Transverse colon (tissue), 4 donors: ENCODE measurements at regions not wholly inside any gene's neighbourhood (a gene's known extent, or its start where the extent isn't known, plus 50 kb on each side); places are given as distances from the start of the nearest gene placed in this dataset.

Source experiments
- DNase-seq: peaks from one replicate; pipeline ENCODE4 v3.0.0-alpha.2; 2019
- H3K27ac ChIP-seq, 4 donors: fragments of 200-600 bp; sonication (generic); 2 replicates each; pipeline ENCODE4 v1.5.1; 2016 to 2018; ENCODE audit warnings: inconsistent platforms in 4 of 4
- H3K27me3 ChIP-seq: fragments of 200-600 bp; sonication (generic); 2 replicates; pipeline ENCODE4 v1.5.1; 2017; ENCODE audit warnings: inconsistent platforms
- H3K36me3 ChIP-seq, 4 donors: fragments of 200-600 bp; sonication (generic); 2 replicates each; pipeline ENCODE4 v1.5.1; 2017 to 2019; ENCODE audit warnings: inconsistent platforms in 4 of 4
- H3K4me1 ChIP-seq, 4 donors: fragments of 200-600 bp; sonication (generic); 2 replicates each; pipeline ENCODE4 v1.5.1; 2017 to 2020; ENCODE audit warnings: inconsistent platforms in 4 of 4
- H3K4me3 ChIP-seq, 4 donors: fragments of 200-600 bp; sonication (generic); 1 replicate in 1 of 4; 2 replicates in 3 of 4; pipeline versions ENCODE4 v1.5.1 to v1.6.1; 2017 to 2019; ENCODE audit warnings: inconsistent platforms in 4 of 4
- H3K9me3 ChIP-seq, 2 donors: fragments of 200-600 bp; sonication (generic); 2 replicates each; pipeline ENCODE4 v1.5.1; 2017 to 2019; ENCODE audit warnings: inconsistent platforms in 2 of 2
- EP300 ChIP-seq: sonication (generic); formaldehyde crosslinking; IDR thresholded peaks from one replicate; pipeline ENCODE4 v1.6.1; 2017; ENCODE audit warnings: antibody characterized with exemption, low read depth
- POLR2A ChIP-seq: fragments of 450-650 bp; IDR thresholded peaks from one replicate; pipeline ENCODE4 v1.6.1; 2016; ENCODE audit warnings: antibody characterized with exemption, mild to moderate bottlenecking, moderate library complexity
- POLR2AphosphoS5 ChIP-seq, 3 donors: sonication (generic); formaldehyde crosslinking; IDR thresholded peaks; one replicate each; pipeline ENCODE4 v1.6.1; 2016; ENCODE audit warnings: antibody characterized with exemption in 3 of 3
- WGBS, 2 donors: methylation state at CpG; one replicate each; pipeline ENCODE4 v1.1.5; 2018; ENCODE audit warnings: low coverage in 1 of 2; 5-methylcytosine and 5-hydroxymethylcytosine counted together
- in situ Hi-C, 4 donors: fragments of 200-750 bp; cut with MboI; loops; one replicate each; pipeline versions ENCODE4 v1.15.0 to v1.15.1; 2017; ENCODE audit warnings: low sequenced_read_pairs in 3 of 4, low pct_ligation_motif_present in 1 of 4, low pct_unique_long_range_greater_than_20kb in 1 of 4
- intact Hi-C: fragments of 100-400 bp; cut with DNase I; formaldehyde crosslinking; loops from one replicate; pipeline ENCODE4 v1.15.1; 2023; ENCODE audit warnings: low total_unique reads
- TF ChIP-seq, protein P1 (sequence below), 5 experiments: fragments of 200-600 bp in 3 of 5; fragments of 450-650 bp in 2 of 5; sonication (generic) in 3 of 5; IDR thresholded peaks; 1 replicate in 2 of 5; 2 replicates in 3 of 5; pipeline ENCODE4 v1.5.1; 2016 to 2017; ENCODE audit warnings: antibody characterized with exemption in 5 of 5, inconsistent platforms in 3 of 5, mild to moderate bottlenecking in 2 of 5, moderate library complexity in 1 of 5

DNA sequence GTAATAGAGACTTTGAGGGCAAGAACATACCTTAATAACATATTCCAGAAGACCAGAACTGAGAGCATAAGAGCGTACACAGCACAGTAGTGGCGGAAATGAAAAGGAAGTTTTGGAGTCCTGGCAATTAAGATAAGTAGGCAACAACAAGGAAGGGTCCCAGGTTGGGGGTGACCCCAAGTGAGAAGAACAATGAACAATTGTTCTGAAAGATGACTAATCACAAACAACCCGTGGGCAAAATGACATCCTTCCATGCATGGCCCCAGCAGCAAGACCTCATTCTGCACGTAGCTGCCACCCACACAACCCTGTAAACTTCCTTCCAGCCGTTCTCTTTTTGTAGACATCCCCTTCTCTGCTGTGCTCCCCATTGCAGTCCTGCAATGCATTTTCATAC, 384.4 kb upstream of the PABPC4L start:
- intact Hi-C loops = loop anchor here (5.0 kb wide), 1 partner anchor 911 kb away; no protein-coding TSS in a partner anchor
- Histone ChIP-seq H3K36me3 (no peaks in the 10 kb centered on the region), H3K4me1 (no peaks in the 10 kb centered on the region), H3K27me3 (no peaks in the 10 kb centered on the region), H3K27ac (no peak overlapping the region), H3K4me3 (no peak overlapping the region), H3K9me3 (no peaks in the 10 kb centered on the region)
- WGBS, 2 donors = 62 to 86% methylated on average over 5 of the region's 5 CpGs
- no peak for DNase-seq
- TF ChIP-seq, protein P1, sequence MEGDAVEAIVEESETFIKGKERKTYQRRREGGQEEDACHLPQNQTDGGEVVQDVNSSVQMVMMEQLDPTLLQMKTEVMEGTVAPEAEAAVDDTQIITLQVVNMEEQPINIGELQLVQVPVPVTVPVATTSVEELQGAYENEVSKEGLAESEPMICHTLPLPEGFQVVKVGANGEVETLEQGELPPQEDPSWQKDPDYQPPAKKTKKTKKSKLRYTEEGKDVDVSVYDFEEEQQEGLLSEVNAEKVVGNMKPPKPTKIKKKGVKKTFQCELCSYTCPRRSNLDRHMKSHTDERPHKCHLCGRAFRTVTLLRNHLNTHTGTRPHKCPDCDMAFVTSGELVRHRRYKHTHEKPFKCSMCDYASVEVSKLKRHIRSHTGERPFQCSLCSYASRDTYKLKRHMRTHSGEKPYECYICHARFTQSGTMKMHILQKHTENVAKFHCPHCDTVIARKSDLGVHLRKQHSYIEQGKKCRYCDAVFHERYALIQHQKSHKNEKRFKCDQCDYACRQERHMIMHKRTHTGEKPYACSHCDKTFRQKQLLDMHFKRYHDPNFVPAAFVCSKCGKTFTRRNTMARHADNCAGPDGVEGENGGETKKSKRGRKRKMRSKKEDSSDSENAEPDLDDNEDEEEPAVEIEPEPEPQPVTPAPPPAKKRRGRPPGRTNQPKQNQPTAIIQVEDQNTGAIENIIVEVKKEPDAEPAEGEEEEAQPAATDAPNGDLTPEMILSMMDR (IDR thresholded peaks at IDR 0.05) = no peak
- TF ChIP-seq POLR2AphosphoS5 (IDR thresholded peaks at IDR 0.05) = no peak
- no peak for TF ChIP-seq POLR2A
- no peak for TF ChIP-seq EP300
- in situ Hi-C loops = no loop called here

DNA sequence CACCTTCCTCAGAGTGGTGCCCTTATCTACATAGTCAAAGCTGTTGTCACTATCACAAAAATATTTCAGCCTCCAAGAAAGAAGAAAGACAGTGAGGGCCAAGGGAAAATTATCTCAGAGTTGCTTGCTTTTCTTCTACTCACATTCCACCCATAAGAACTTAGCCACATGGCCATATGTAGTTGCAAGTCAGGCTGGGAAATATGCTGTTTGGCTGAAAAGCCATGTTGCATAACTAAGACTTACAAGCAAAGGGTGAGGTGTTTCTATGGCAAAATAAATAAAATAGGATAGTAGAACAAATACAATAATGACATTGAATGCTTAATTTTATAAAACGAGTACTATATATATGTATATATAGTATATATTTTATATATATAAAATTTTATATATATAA, 365.9 kb upstream of the PABPC4L start:
- Histone ChIP-seq H3K27me3 (no peaks in the 10 kb centered on the region), H3K4me3 (no peak overlapping the region), H3K9me3 (no peaks in the 10 kb centered on the region), H3K4me1 (no peaks in the 10 kb centered on the region), H3K27ac (no peak overlapping the region), H3K36me3 (no peaks in the 10 kb centered on the region)
- TF ChIP-seq EP300 (no peak), POLR2A (no peak), POLR2AphosphoS5 (IDR thresholded peaks at IDR 0.05) (no peak)
- TF ChIP-seq, protein P1 (IDR thresholded peaks at IDR 0.05) = no peak
- in situ Hi-C loops (no loop called here), intact Hi-C loops (no loop called here)
- DNase-seq = no peak
- 80 to 88% methylated on average over 1 of the region's 1 CpG for WGBS, 2 donors

DNA sequence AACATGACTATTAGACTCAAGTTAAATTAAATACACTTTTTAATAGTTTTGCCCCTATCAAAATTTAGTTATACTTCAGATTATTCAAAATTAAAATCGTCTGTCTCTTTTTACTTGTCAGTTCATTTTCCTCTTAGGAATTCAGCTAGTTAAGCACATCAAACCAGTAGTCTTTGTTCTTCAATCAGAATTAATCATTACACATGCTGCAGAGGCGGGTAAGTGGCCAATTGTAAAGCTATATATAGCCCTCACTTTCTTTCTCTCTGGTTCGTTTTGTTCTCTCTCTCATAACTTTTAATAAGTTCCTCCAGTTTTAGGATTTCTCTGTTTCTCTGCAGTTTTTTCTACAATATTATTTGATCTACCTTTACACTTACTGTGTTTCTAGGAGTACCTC, 359.1 kb upstream of the PABPC4L start:
- no peaks in the 10 kb centered on the region for H3K36me3 ChIP-seq
- 42% methylated on average over 3 of the region's 3 CpGs for WGBS, 2 donors
- no peak overlapping the region for H3K27ac ChIP-seq
- H3K27me3 ChIP-seq = no peaks in the 10 kb centered on the region
- H3K4me3 ChIP-seq = no peak overlapping the region
- intact Hi-C loops = no loop called here
- TF ChIP-seq POLR2A = no peak
- TF ChIP-seq, protein P1 (IDR thresholded peaks at IDR 0.05) = no peak
- no peak for TF ChIP-seq POLR2AphosphoS5 (IDR thresholded peaks at IDR 0.05)
- no peak for TF ChIP-seq EP300
- no peak for DNase-seq
- H3K9me3 ChIP-seq = no peaks in the 10 kb centered on the region
- in situ Hi-C loops = no loop called here
- H3K4me1 ChIP-seq = no peaks in the 10 kb centered on the region

DNA sequence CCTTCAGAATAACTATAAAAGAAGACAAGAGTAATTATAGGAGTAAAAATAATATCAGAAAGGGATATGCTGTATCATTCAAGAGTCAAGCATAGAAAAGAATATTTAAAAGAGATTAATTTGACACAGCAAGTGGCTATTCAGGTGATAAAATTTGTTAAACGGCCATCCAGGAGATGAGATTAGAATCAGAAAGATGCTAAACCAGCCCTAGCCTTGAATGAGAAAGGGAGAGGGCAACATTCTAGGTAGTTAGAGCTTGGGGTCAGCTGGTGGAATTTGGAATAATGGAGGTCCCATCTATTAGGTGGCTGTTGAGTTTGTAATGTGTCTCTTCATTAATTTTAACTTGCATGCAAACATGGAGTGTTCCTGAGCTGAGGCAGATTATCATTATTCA, 350.5 kb upstream of the PABPC4L start:
- Histone ChIP-seq H3K9me3 (peaks cover 7 to 12% of the 10 kb centered on the region in 2 donors), H3K4me1 (no peaks in the 10 kb centered on the region), H3K4me3 (no peak overlapping the region), H3K36me3 (no peaks in the 10 kb centered on the region), H3K27ac (no peak overlapping the region), H3K27me3 (no peaks in the 10 kb centered on the region)
- DNase-seq = no peak
- intact Hi-C loops = no loop called here
- TF ChIP-seq, protein P1 (IDR thresholded peaks at IDR 0.05) = no peak
- TF ChIP-seq EP300 (no peak), POLR2A (no peak), POLR2AphosphoS5 (IDR thresholded peaks at IDR 0.05) (no peak)
- in situ Hi-C loops = no loop called here
- 33 to 35% methylated on average over 1 of the region's 1 CpG for WGBS, 2 donors
